SK-N-SH (cell line): ENCODE measurements at regions not wholly inside any gene's neighbourhood (a gene's known extent, or its start where the extent isn't known, plus 50 kb on each side); places are given as distances from the start of the nearest gene placed in this dataset.

Experiments used
- CTCF ChIA-PET: fragments of 300-600, 350-600 bp; formaldehyde crosslinking; extraction: SDS; loops from one replicate; lab custom pipeline; 2021; lab: Yijun Ruan, JAX
- POLR2A ChIA-PET: fragments of 350-600 bp; sonication (Branson Sonifier 250); formaldehyde crosslinking; extraction: SDS; loops from one replicate; lab custom pipeline; 2020; ENCODE audit warnings: antibody characterized with exemption, inconsistent platforms; lab: Yijun Ruan, JAX
- DNase-seq: peaks from one replicate; pipeline ENCODE4 v3.0.0; 2012
- H2AFZ ChIP-seq: fragments of 200-600 bp; sonication (generic); 2 replicates; pipeline ENCODE4 v1.8.1; 2016; ENCODE audit warnings: antibody characterized with exemption, mild to moderate bottlenecking, low read depth
- H3F3A ChIP-seq: fragments of 200-600 bp; sonication (generic); replicated peaks from 2 replicates; pipeline ENCODE3; 2016; ENCODE audit warnings: antibody characterized with exemption, mild to moderate bottlenecking; ENCODE audit not compliant: insufficient read depth
- H3K27ac ChIP-seq, 2 experiments: fragments of 200-500 bp in 1 of 2; fragments of 200-600 bp in 1 of 2; sonication (Bioruptor generic) in 1 of 2; sonication (generic), shearing (Covaris generic) in 1 of 2; 2 replicates each; pipeline versions ENCODE4 v1.5.1 to v1.6.1; 2014 to 2016; ENCODE audit warnings: low read depth in 2 of 2, inconsistent platforms in 1 of 2, low read length in 1 of 2, mild to moderate bottlenecking in 1 of 2, mixed read lengths in 1 of 2
- H3K27me3 ChIP-seq: fragments of 200-600 bp; sonication (generic), shearing (Covaris generic); 2 replicates; pipeline ENCODE4 v1.6.1; 2016; ENCODE audit warnings: mixed run types; ENCODE audit not compliant: insufficient read depth
- H3K36me3 ChIP-seq, 2 experiments: fragments of 200-500 bp in 1 of 2; fragments of 200-600 bp in 1 of 2; sonication (Bioruptor generic) in 1 of 2; sonication (generic) in 1 of 2; replicated peaks in 1 of 2; 2 replicates each; pipeline versions ENCODE3 to v1.5.1; 2014 to 2016; ENCODE audit warnings: low read length in 1 of 2, mild to moderate bottlenecking in 1 of 2; ENCODE audit not compliant: insufficient read depth in 2 of 2, control insufficient read depth in 1 of 2
- H3K4me1 ChIP-seq, 2 experiments: fragments of 200-500 bp in 1 of 2; fragments of 200-600 bp in 1 of 2; sonication (Bioruptor generic) in 1 of 2; sonication (generic), shearing (Covaris generic) in 1 of 2; 2 replicates each; pipeline versions ENCODE4 v1.5.1 to v1.6.1; 2014 to 2016; ENCODE audit warnings: low read depth in 1 of 2, low read length in 1 of 2, mixed run types in 1 of 2; ENCODE audit not compliant: insufficient read depth in 2 of 2, control insufficient read depth in 1 of 2
- H3K4me2 ChIP-seq: fragments of 200-600 bp; sonication (generic), shearing (Covaris generic); 2 replicates; pipeline ENCODE4 v1.6.1; 2017; ENCODE audit warnings: mixed run types
- H3K4me3 ChIP-seq, 2 experiments: fragments of 200-500 bp in 1 of 2; fragments of 200-600 bp in 1 of 2; sonication (Bioruptor generic) in 1 of 2; sonication (generic), shearing (Covaris generic) in 1 of 2; 2 replicates each; pipeline versions ENCODE4 v1.5.1 to v1.8.1; 2014 to 2016; ENCODE audit warnings: low read depth in 2 of 2, inconsistent platforms in 1 of 2, low read length in 1 of 2, mild to moderate bottlenecking in 1 of 2, mixed read lengths in 1 of 2, moderate library complexity in 1 of 2
- H3K79me2 ChIP-seq: fragments of 200-600 bp; sonication (generic); 2 replicates; pipeline ENCODE4 v1.8.1; 2017; ENCODE audit warnings: mild to moderate bottlenecking; ENCODE audit not compliant: insufficient read depth
- H3K9ac ChIP-seq: fragments of 200-600 bp; sonication (generic); 2 replicates; pipeline ENCODE4 v1.6.1; 2017; ENCODE audit warnings: mixed run types
- H3K9me2 ChIP-seq: fragments of 200-600 bp; sonication (generic); 2 replicates; pipeline ENCODE4 v1.6.1; 2017; ENCODE audit warnings: mixed run types
- H3K9me3 ChIP-seq: fragments of 200-600 bp; sonication (generic); 2 replicates; pipeline ENCODE4 v1.6.1; 2017; ENCODE audit warnings: mixed run types, mild to moderate bottlenecking, moderate library complexity
- H4K20me1 ChIP-seq: fragments of 200-600 bp; sonication (generic); 2 replicates; pipeline ENCODE4 v1.6.1; 2017; ENCODE audit warnings: mild to moderate bottlenecking, mixed run types; ENCODE audit not compliant: insufficient read depth
- ELF1 ChIP-seq: IDR thresholded peaks from 2 replicates; pipeline ENCODE4 v1.4.0; 2012
- EP300 ChIP-seq, 2 experiments: IDR thresholded peaks; 2 replicates each; pipeline versions ENCODE4 v1.4.0 to v1.6.1; 2012; ENCODE audit warnings: borderline replicate concordance in 1 of 2, low read depth in 1 of 2, low read length in 1 of 2
- FOSL2 ChIP-seq: IDR thresholded peaks from 2 replicates; pipeline ENCODE4 v1.4.0; 2012; ENCODE audit warnings: low read depth, mild to moderate bottlenecking, moderate library complexity, borderline replicate concordance
- FOXJ3 ChIP-seq: sonication (generic); formaldehyde crosslinking; IDR thresholded peaks from 2 replicates; pipeline ENCODE4 v1.5.1; 2020; ENCODE audit warnings: mild to moderate bottlenecking, missing genetic modification reagents
- FOXM1 ChIP-seq: IDR thresholded peaks from 2 replicates; pipeline ENCODE4 v1.4.0; 2012; ENCODE audit warnings: low read depth, mild to moderate bottlenecking
- IRF3 ChIP-seq: fragments of 150-350 bp; IDR thresholded peaks from 2 replicates; pipeline ENCODE4 v1.6.1; 2016; ENCODE audit warnings: mild to moderate bottlenecking, low read depth, low read length
- JUND ChIP-seq: IDR thresholded peaks from 2 replicates; pipeline ENCODE4 v1.4.0; 2012
- MEF2A ChIP-seq: IDR thresholded peaks from 2 replicates; pipeline ENCODE4 v1.4.0; 2012; ENCODE audit warnings: low read depth, borderline replicate concordance
- NFIC ChIP-seq: IDR thresholded peaks from 2 replicates; pipeline ENCODE4 v1.4.0; 2012; ENCODE audit warnings: borderline replicate concordance
- NRF1 ChIP-seq: IDR thresholded peaks from 2 replicates; pipeline ENCODE4 v1.6.1; 2012; ENCODE audit warnings: low read depth, mild to moderate bottlenecking, low read length
- PBX3 ChIP-seq: IDR thresholded peaks from 2 replicates; pipeline ENCODE4; 2012
- POLR2AphosphoS5 ChIP-seq: IDR thresholded peaks from 2 replicates; pipeline ENCODE4 v1.6.1; 2012; ENCODE audit warnings: low read depth, low read length
- RXRA ChIP-seq: IDR thresholded peaks from 2 replicates; pipeline ENCODE4 v1.4.0; 2012; ENCODE audit warnings: low read depth, mild to moderate bottlenecking, borderline replicate concordance
- SIN3A ChIP-seq: IDR thresholded peaks from 2 replicates; pipeline ENCODE4 v1.6.1; 2012; ENCODE audit warnings: low read depth, mild to moderate bottlenecking, low read length, moderate library complexity, borderline replicate concordance
- SMC3 ChIP-seq: IDR thresholded peaks from 2 replicates; pipeline ENCODE4 v1.6.1; 2012; ENCODE audit warnings: low read depth, low read length, improper control_type of control experiment
- TAF1 ChIP-seq: IDR thresholded peaks from 2 replicates; pipeline ENCODE4 v1.6.1; 2012; ENCODE audit warnings: low read depth, mild to moderate bottlenecking, low read length, moderate library complexity, borderline replicate concordance
- TCF12 ChIP-seq: IDR thresholded peaks from 2 replicates; pipeline ENCODE4 v1.4.0; 2012
- TEAD4 ChIP-seq: IDR thresholded peaks from 2 replicates; pipeline ENCODE4 v1.4.0; 2012; ENCODE audit warnings: mild to moderate bottlenecking, borderline replicate concordance; ENCODE audit not compliant: insufficient read depth
- USF1 ChIP-seq: IDR thresholded peaks from 2 replicates; pipeline ENCODE4 v1.4.0; 2012; ENCODE audit warnings: low read depth, borderline replicate concordance
- USF2 ChIP-seq: fragments of 150-350 bp; IDR thresholded peaks from 2 replicates; pipeline ENCODE4 v1.6.1; 2017; ENCODE audit warnings: antibody characterized with exemption, low read length, low read depth, borderline replicate concordance
- ZBTB33 ChIP-seq: IDR thresholded peaks from 2 replicates; pipeline ENCODE4 v1.4.0; 2012; ENCODE audit warnings: low read depth, borderline replicate concordance
- WGBS: methylation state at CpG from one replicate; pipeline ENCODE4 v1.1.6; 2017; ENCODE audit warnings: low lambda C conversion rate; 5-methylcytosine and 5-hydroxymethylcytosine counted together

GRCh38 chr15:87578776-87579175 is 677.8 kb downstream of the NTRK3 start:
- Histone ChIP-seq H3K9me2 (peaks cover 4% of the 10 kb centered on the region; the same call in 1 of the 2 replicates), H3K27me3 (no peaks in the 10 kb centered on the region), H3K27ac (no peak overlapping the region), H3K9me3 (no peaks in the 10 kb centered on the region), H3K79me2 (no peaks in the 10 kb centered on the region), H3K4me1 (no peaks in the 10 kb centered on the region), H4K20me1 (no peaks in the 10 kb centered on the region), H3F3A (no peaks in the 10 kb centered on the region), H3K9ac (no peak overlapping the region), H3K4me2 (no peak overlapping the region), H3K4me3 (no peak overlapping the region), H3K36me3 (no peaks in the 10 kb centered on the region), H2AFZ (no peak overlapping the region)
- ChIA-PET CTCF (no interaction called here), POLR2A (no interaction called here)
- no peak for TF ChIP-seq TCF12
- no peak for TF ChIP-seq USF2
- no peak for TF ChIP-seq POLR2AphosphoS5
- TF ChIP-seq NRF1, result no peak
- no peak for TF ChIP-seq RXRA
- no peak for TF ChIP-seq IRF3
- no peak for TF ChIP-seq NFIC
- no peak for TF ChIP-seq SMC3
- no peak for DNase-seq
- 34% methylated on average over 4 of the region's 4 CpGs for whole genome bisulfite sequencing

- no peak for DNase-seq
- ChIA-PET CTCF (no interaction called here), POLR2A (no interaction called here)
- no peaks in the 10 kb centered on the region for H3K36me3 ChIP-seq
- no peak overlapping the region for H3K27ac ChIP-seq
- no peak overlapping the region for H3K4me3 ChIP-seq
- no peaks in the 10 kb centered on the region for H3F3A ChIP-seq
- H3K79me2 ChIP-seq, result no peaks in the 10 kb centered on the region
- H3K4me1 ChIP-seq, result no peaks in the 10 kb centered on the region; a peak in 1 of 4 replicates
- WGBS, result 48% methylated on average over 3 of the region's 3 CpGs
- H3K9ac ChIP-seq, result no peak overlapping the region
- H3K4me2 ChIP-seq, result no peak overlapping the region
- H3K27me3 ChIP-seq, result no peaks in the 10 kb centered on the region
- H2AFZ ChIP-seq, result no peak overlapping the region
- H3K9me3 ChIP-seq, result no peaks in the 10 kb centered on the region
- peaks cover 4% of the 10 kb centered on the region; the same call in 1 of the 2 replicates for H3K9me2 ChIP-seq
- H4K20me1 ChIP-seq, result no peaks in the 10 kb centered on the region
- no peak for TF ChIP-seq FOXM1
- TF ChIP-seq ELF1, result no peak
- no peak for TF ChIP-seq SMC3
- TF ChIP-seq TEAD4, result no peak
- TF ChIP-seq FOXJ3 (CRISPR knock-in tag), result no peak
- TF ChIP-seq USF1, result no peak
- TF ChIP-seq FOSL2, result no peak
- TF ChIP-seq TAF1, result no peak
- TF ChIP-seq POLR2AphosphoS5, result no peak
- TF ChIP-seq MEF2A, result no peak
- TF ChIP-seq PBX3, result no peak
- no peak for TF ChIP-seq JUND
- TF ChIP-seq RXRA, result no peak
- TF ChIP-seq TCF12, result no peak
- TF ChIP-seq SIN3A, result no peak
- no peak for TF ChIP-seq ZBTB33
- TF ChIP-seq IRF3, result no peak
- no peak for TF ChIP-seq EP300 (IDR thresholded peaks at IDR 0.05; ENCODE audit: borderline replicate concordance in 1 of 2, low read depth in 1 of 2, low read length in 1 of 2)
Observed at GRCh38 chr15:87577336-87577735, 679.2 kb downstream of the NTRK3 start.
